Ectodermal cell (in vitro differentiated cells): ENCODE measurements at regions not wholly inside any gene's neighbourhood (a gene's known extent, or its start where the extent isn't known, plus 50 kb on each side); places are given as distances from the start of the nearest gene placed in this dataset.

Experiments used
- H3K27ac ChIP-seq: 2 replicates; pipeline ENCODE4 v1.7.0; 2013; ENCODE audit warnings: mild to moderate bottlenecking, low read depth, low read length; ENCODE audit not compliant: insufficient read depth, poor library complexity, severe bottlenecking
- H3K27me3 ChIP-seq: 2 replicates; pipeline ENCODE4 v1.7.0; 2013; ENCODE audit warnings: mild to moderate bottlenecking, low read length; ENCODE audit not compliant: insufficient read depth, control insufficient read depth, poor library complexity, severe bottlenecking
- H3K36me3 ChIP-seq: one replicate; pipeline ENCODE4 v1.7.0; 2013; ENCODE audit warnings: low read length; ENCODE audit not compliant: control insufficient read depth, insufficient read depth
- H3K4me1 ChIP-seq: one replicate; pipeline ENCODE4 v1.7.0; 2013; ENCODE audit warnings: low read length; ENCODE audit not compliant: control insufficient read depth, insufficient read depth
- H3K4me3 ChIP-seq: 2 replicates; pipeline ENCODE4 v1.7.0; 2013; ENCODE audit warnings: low read depth, low read length, control low read depth; ENCODE audit not compliant: insufficient read depth
- H3K9me3 ChIP-seq: 2 replicates; pipeline ENCODE4 v1.7.0; 2013; ENCODE audit warnings: mild to moderate bottlenecking, low read length, moderate library complexity; ENCODE audit not compliant: control insufficient read depth
- WGBS, 2 experiments: methylation state at CpG; one replicate each; pipeline ENCODE4 v1.1.7; 2013; ENCODE audit warnings: missing lambda C conversion rate in 2 of 2; 5-methylcytosine and 5-hydroxymethylcytosine counted together

DNA sequence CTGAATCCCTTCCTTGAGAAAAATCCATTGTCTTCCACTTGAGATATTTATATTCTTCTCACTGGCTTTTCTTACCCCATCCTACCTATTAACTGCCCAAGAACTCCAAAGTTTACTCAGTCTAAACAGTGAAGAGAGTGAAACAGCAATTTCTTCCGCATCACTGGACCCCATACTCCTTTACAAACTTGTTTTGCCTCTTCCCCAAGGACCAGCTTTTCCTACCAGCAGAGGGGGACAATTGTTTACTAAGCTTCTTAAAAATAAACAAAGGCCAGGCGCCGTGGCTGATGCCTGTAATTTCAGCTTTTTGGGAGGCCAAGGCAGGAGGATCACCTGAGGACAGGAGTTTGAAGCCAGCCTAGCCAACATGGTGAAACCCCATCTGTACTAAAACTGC lies 52.0 kb downstream of the LRATD1 start:
- no peaks in the 10 kb centered on the region for H3K4me1 ChIP-seq
- no peak overlapping the region for H3K27ac ChIP-seq
- no peaks in the 10 kb centered on the region for H3K9me3 ChIP-seq
- no peak overlapping the region for H3K4me3 ChIP-seq
- H3K27me3 ChIP-seq = no peaks in the 10 kb centered on the region
- no peaks in the 10 kb centered on the region for H3K36me3 ChIP-seq
- 75 to 76% methylated on average over 3 of the region's 3 CpGs for WGBS, 2 experiments

- Histone ChIP-seq H3K4me3 (no peak overlapping the region), H3K9me3 (no peaks in the 10 kb centered on the region), H3K4me1 (no peaks in the 10 kb centered on the region), H3K36me3 (no peaks in the 10 kb centered on the region), H3K27ac (no peak overlapping the region), H3K27me3 (no peaks in the 10 kb centered on the region)
- WGBS, 2 experiments = 96 to 100% methylated on average over 4 of the region's 4 CpGs
Observed at GRCh38 chr2:14690926-14691325, 58.4 kb downstream of the LRATD1 start.

GRCh38 chr2:14693874-14694273 lies 61.4 kb downstream of the LRATD1 start:
- Histone ChIP-seq H3K36me3 (no peaks in the 10 kb centered on the region), H3K27me3 (no peaks in the 10 kb centered on the region), H3K9me3 (no peaks in the 10 kb centered on the region), H3K4me3 (no peak overlapping the region), H3K27ac (no peak overlapping the region), H3K4me1 (no peaks in the 10 kb centered on the region)
- 81 to 88% methylated on average over 1 of the region's 2 CpGs for WGBS, 2 experiments

DNA sequence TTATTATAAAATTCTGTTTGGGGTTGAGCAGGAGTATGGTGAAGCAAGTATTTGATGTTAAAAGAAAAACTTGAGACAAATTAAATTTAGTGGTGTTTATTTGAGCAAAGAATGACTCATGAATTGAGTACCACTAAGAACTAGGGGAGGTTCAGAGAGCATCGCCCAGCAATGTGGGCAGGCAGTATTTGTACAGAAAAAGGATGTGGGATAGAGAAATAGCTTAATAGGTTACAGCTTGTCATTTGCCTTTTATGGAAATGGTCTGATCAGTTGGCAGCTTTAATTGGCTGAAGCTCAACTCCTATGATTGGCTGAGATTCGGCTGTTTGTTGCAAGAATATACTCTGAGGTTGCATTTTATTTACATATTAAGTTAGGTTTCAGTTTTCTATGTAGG lies 68.2 kb downstream of the LRATD1 start:
- H3K4me3 ChIP-seq = no peak overlapping the region
- H3K4me1 ChIP-seq = no peaks in the 10 kb centered on the region
- no peaks in the 10 kb centered on the region for H3K36me3 ChIP-seq

GRCh38 chr2:14702258-14702657 lies 69.7 kb downstream of the LRATD1 start:
- no peaks in the 10 kb centered on the region for H3K27me3 ChIP-seq
- no peak overlapping the region for H3K27ac ChIP-seq
- no peaks in the 10 kb centered on the region for H3K36me3 ChIP-seq
- H3K4me1 ChIP-seq = no peaks in the 10 kb centered on the region
- H3K9me3 ChIP-seq = no peaks in the 10 kb centered on the region
- WGBS, 2 experiments = 82 to 100% methylated on average over 1 to 3 of the region's 3 CpGs
- H3K4me3 ChIP-seq = no peak overlapping the region

More for the DNA sequence above, 68.2 kb downstream of the LRATD1 start:
- H3K27me3 ChIP-seq = no peaks in the 10 kb centered on the region
- H3K27ac ChIP-seq = no peak overlapping the region
- H3K9me3 ChIP-seq = no peaks in the 10 kb centered on the region
- WGBS, 2 experiments = 94 to 99% methylated on average over 2 of the region's 2 CpGs

GRCh38 chr2:14706201-14706600 lies 73.7 kb downstream of the LRATD1 start:
- Histone ChIP-seq H3K36me3 (no peaks in the 10 kb centered on the region), H3K27ac (no peak overlapping the region), H3K4me3 (no peak overlapping the region), H3K9me3 (no peaks in the 10 kb centered on the region), H3K4me1 (no peaks in the 10 kb centered on the region), H3K27me3 (no peaks in the 10 kb centered on the region)
- 95 to 100% methylated on average over 1 of the region's 1 CpG for WGBS, 2 experiments

GRCh38 chr2:14712111-14712510 lies 79.6 kb downstream of the LRATD1 start:
- Histone ChIP-seq H3K27ac (no peak overlapping the region), H3K27me3 (no peaks in the 10 kb centered on the region), H3K4me1 (no peaks in the 10 kb centered on the region), H3K9me3 (no peaks in the 10 kb centered on the region), H3K36me3 (no peaks in the 10 kb centered on the region), H3K4me3 (no peak overlapping the region)
- 92 to 94% methylated on average over 5 of the region's 5 CpGs for WGBS, 2 experiments

- Histone ChIP-seq H3K4me1 (no peaks in the 10 kb centered on the region), H3K27ac (no peak overlapping the region), H3K27me3 (no peaks in the 10 kb centered on the region), H3K4me3 (no peak overlapping the region), H3K36me3 (no peaks in the 10 kb centered on the region), H3K9me3 (no peaks in the 10 kb centered on the region)
- 90 to 92% methylated on average over 5 of the region's 5 CpGs for WGBS, 2 experiments
Observed at GRCh38 chr2:14713248-14713647, 80.7 kb downstream of the LRATD1 start.

DNA sequence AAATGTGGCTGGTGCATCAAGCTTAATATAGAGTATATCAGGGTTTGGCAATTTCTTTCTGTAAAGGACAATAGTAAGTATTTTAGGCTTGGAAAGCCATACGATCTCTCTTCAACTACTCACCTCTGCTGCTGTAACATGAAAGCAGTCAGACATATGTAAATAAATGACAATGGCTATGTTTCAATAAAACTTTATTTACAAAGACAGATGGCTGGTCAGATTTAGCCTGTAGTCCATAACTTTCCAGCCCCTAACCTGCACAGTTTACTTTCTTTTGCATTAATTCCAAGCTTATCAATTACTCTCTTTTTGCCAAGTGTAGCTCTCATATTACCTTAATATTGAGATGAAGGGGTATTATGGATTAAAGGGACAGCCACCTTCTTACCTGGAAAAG lies 83.1 kb downstream of the LRATD1 start:
- Histone ChIP-seq H3K9me3 (no peaks in the 10 kb centered on the region), H3K4me1 (no peaks in the 10 kb centered on the region), H3K27ac (no peak overlapping the region), H3K4me3 (no peak overlapping the region), H3K27me3 (no peaks in the 10 kb centered on the region), H3K36me3 (no peaks in the 10 kb centered on the region)
- 89% methylated on average over 1 of the region's 1 CpG; no CpG with 5 or more reads in 1 of the 2 experiments for WGBS, 2 experiments

GRCh38 chr2:14716319-14716718 lies 83.8 kb downstream of the LRATD1 start:
- no peaks in the 10 kb centered on the region for H3K4me1 ChIP-seq
- no peaks in the 10 kb centered on the region for H3K36me3 ChIP-seq
- no peak overlapping the region for H3K27ac ChIP-seq
- WGBS, 2 experiments = 48% methylated on average over 1 of the region's 1 CpG
- no peaks in the 10 kb centered on the region for H3K9me3 ChIP-seq
- no peak overlapping the region for H3K4me3 ChIP-seq
- no peaks in the 10 kb centered on the region for H3K27me3 ChIP-seq

DNA sequence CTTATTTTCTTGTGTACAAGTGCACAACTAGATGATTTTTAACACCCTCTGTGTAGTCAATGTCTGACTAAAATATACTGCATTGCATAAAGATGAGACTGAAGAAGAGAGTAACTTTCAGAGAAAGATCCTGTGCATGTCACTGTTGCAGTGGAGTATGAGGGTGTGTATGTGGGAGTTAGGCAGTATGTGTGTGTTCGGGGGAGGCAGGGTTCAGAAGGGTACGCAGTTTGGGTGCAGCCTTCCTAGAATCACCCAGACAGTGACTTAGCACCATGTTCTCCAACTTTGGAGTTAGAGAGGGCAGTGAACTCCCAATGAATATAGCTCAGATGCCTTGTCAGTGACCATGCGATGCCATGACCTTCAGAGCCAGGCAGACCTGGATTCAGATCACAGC lies 84.6 kb downstream of the LRATD1 start:
- Histone ChIP-seq H3K9me3 (no peaks in the 10 kb centered on the region), H3K4me1 (no peaks in the 10 kb centered on the region), H3K36me3 (no peaks in the 10 kb centered on the region), H3K27ac (no peak overlapping the region), H3K27me3 (no peaks in the 10 kb centered on the region), H3K4me3 (no peak overlapping the region)
- whole genome bisulfite sequencing, 2 experiments = 93 to 94% methylated on average over 3 of the region's 3 CpGs
